ENCODE measurements at regions not wholly inside any gene's neighbourhood (a gene's known extent, or its start where the extent isn't known, plus 50 kb on each side); places are given as distances from the start of the nearest gene placed in this dataset.

- no peak for DNase-seq
These were observed 179.0 kb downstream of the ADGRA3 start for GRCh38 chr4:22336822-22337221.

- no peak for DNase-seq
These were observed 181.7 kb downstream of the ADGRA3 start for GRCh38 chr4:22334155-22334554.

GRCh38 chr4:22324422-22324821 lies 191.4 kb downstream of the ADGRA3 start:
- no peak for DNase-seq

- no peak for DNase-seq
These were observed 192.2 kb downstream of the ADGRA3 start for GRCh38 chr4:22323691-22324090.

GRCh38 chr4:22322996-22323395 lies 192.9 kb downstream of the ADGRA3 start:
- no peak for DNase-seq

- no peak for DNase-seq
These were observed 200.2 kb downstream of the ADGRA3 start for GRCh38 chr4:22315628-22316027.

GRCh38 chr4:22313976-22314375 lies 201.9 kb downstream of the ADGRA3 start:
- DNase-seq, result no peak

- DNase-seq, result no peak
These were observed 203.8 kb downstream of the ADGRA3 start for GRCh38 chr4:22312113-22312512.

GRCh38 chr4:22301253-22301652 lies 214.6 kb downstream of the ADGRA3 start:
- DNase-seq, result no peak

GRCh38 chr4:22299678-22300077 lies 216.2 kb downstream of the ADGRA3 start:
- no peak for DNase-seq

- DNase-seq, result no peak
These were observed 228.2 kb downstream of the ADGRA3 start for GRCh38 chr4:22287631-22288030.

- DNase-seq, result no peak
These were observed 247.4 kb downstream of the ADGRA3 start for GRCh38 chr4:22268350-22269025.

- no peak for DNase-seq
These were observed 251.6 kb downstream of the ADGRA3 start for GRCh38 chr4:22264261-22264660.

- DNase-seq, result no peak
These were observed 262.4 kb downstream of the ADGRA3 start for GRCh38 chr4:22253431-22253830.

- no peak for DNase-seq
These were observed 269.0 kb downstream of the ADGRA3 start for GRCh38 chr4:22246847-22247246.

GRCh38 chr4:22245294-22245693 lies 270.6 kb downstream of the ADGRA3 start:
- no peak for DNase-seq

GRCh38 chr4:22241415-22241814 lies 274.5 kb downstream of the ADGRA3 start:
- no peak for DNase-seq

GRCh38 chr4:22240814-22241213 lies 275.1 kb downstream of the ADGRA3 start:
- no peak for DNase-seq

GRCh38 chr4:22238742-22239141 lies 277.1 kb downstream of the ADGRA3 start:
- DNase-seq, result no peak

- no peak for DNase-seq
These were observed 277.9 kb downstream of the ADGRA3 start for GRCh38 chr4:22237846-22238494.

- DNase-seq, result peak; percentile 35 to 47
These were observed 278.6 kb downstream of the ADGRA3 start for GRCh38 chr4:22237155-22237751.

GRCh38 chr4:22235698-22236097 lies 280.2 kb downstream of the ADGRA3 start:
- no peak for DNase-seq

- no peak for DNase-seq
These were observed 282.6 kb downstream of the ADGRA3 start for GRCh38 chr4:22233230-22233629.

- no peak for DNase-seq
These were observed 272.4 kb upstream of the KCNIP4 start for GRCh38 chr4:22220965-22221364.

All from activated CD4-positive, alpha-beta T cell treated with anti-CD3 and anti-CD28 coated beads, Interleukin-2, amount 50 U/mL, for 48 hours (primary cell).